ENCODE measurements at regions not wholly inside any gene's neighbourhood (a gene's known extent, or its start where the extent isn't known, plus 50 kb on each side); places are given as distances from the start of the nearest gene placed in this dataset.

DNA sequence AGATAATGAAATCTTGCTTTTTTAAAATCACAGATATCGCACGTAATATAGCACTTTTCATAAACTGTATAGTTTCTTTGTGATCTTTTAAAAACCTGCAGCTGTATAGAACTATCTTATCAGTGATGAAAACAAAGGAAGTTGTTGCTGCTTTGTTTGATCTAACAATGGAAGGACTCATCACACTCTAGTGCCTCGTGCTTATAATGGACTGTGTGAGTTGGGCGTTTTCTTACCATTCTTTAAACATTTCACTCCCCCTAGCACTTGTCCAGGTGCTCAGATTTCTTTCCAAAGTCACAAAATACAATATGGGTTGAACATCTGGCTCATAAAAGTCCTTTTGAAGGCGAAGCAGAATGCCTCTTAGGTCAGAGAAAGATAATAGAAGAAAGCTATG is 94.8 kb upstream of the SPATS2L start:
- DNase-seq (ENCODE audit: low read depth in 2 of 2), result no peak

DNA sequence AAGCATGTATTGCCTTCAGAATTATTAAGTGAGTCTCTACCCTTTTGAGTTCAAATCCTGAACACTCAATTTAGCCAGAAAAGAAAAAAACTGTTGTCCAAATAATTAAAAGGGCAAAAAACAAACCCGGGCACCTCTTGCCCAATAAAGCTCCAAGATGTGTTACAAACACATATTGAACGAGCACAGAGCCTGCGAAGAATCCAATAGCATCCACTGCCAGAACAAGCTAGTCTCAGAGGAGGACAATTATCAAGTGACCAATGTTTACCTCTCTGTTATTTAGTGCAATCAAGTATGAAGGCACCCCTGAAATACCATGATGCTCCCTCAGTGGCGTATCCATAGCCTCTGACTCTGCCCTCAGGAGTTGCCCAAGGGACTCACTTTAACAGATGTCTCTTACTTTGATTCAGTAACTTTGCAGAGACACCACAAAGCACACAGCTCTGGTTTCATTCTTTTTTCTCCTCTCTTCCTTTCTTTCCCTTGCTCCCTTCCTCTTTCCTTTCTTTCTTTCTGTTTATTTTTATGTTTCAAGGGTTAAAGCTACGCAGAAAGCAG is 93.5 kb upstream of the SPATS2L start:
- no peak for DNase-seq (ENCODE audit: low read depth in 2 of 2)

DNA sequence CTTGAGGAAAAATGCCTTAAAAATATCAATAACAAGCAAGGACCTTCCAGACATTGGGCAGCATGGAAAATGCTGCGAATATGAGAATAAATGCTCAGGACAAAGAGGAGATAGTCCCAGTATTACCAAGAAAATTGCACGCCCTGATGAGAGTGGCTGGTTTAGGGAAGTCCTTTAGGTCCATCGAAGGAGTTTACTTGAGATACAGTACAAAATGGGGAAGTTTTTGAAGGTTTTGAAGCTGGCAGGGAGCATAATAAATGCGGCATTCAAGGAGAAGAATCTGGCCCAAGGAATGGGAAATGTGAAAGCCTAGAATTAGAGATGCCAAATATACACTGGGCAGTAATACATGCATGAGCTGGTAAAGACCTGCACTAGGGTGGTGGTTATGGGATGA is 90.2 kb upstream of the SPATS2L start:
- no peak for DNase-seq (ENCODE audit: low read depth in 2 of 2)

DNA sequence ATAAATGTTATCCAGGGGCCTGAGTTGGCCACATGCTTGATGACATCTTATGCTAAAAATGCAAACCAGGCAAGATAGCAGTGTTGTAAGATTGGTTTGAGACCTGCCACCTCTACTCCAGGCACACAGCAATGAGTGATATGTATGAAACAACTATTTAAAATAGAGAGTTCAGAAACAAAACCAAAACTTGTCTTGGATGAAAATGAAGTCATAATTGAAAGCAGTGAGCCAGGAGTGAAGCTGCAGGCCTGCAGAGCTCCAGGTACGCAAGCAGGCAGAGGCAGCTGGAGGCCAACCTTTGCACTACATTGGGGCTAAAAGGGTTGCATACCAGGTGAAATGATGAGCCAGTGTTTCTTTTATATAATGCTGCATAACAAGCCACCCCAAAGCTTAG is 89.2 kb upstream of the SPATS2L start:
- no peak for DNase-seq (ENCODE audit: low read depth in 2 of 2)

DNA sequence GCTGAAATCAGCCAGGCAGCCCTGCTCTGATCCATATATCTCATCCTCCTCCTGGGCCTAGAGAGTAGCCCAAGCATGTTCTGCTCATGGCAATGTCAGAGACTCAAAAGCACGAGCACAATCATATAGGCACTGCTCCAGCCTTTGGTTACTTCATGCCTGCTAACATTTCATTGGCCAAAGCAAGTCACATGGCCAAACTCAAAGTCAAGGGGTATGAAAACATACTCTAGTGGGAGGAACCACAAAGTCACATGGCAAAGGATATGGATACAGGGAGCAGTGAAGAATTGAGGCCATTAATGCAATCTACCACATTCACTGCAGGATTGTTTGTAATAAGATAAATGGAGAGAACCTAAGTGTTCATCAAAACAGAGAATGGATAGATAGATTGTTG is 87.8 kb upstream of the SPATS2L start:
- DNase-seq (ENCODE audit: low read depth in 2 of 2), result no peak

DNA sequence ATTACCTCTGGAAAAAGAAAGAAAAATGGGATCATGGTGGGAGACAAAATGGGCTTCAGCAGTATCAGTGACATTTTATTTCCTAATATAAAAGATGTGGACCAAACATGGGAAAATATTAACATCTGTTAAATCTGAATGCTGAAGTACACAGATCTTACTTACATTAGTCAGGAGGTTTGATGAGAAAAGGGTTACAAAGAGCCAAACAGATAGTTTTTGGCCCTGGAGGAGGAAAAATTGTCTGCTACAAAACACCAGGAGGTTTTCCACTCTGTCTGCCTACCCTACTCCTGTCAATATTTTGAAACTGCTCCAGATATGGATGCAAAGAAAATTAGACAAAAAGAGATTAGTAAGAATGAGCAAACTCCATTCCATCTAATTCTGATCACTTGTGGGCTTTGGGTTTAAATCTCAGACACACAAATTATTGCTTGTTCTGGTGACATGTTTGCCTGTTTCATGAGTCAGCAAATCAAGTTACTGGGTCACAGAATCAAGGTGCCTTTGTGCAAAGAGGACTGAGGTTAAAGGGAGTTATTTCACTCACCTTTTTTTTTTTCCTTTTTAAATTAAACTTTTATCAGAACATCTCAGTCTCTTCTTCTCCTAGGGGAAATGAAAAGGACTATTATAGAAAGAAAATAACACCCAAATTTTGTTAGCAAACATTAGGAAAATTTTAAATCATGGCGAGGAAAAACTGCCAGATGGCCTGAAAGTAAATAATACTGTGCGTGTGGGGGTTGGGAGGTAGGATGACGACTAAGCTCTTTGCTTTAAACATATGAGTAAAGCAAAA is 87.0 kb upstream of the SPATS2L start:
- no peak for DNase-seq (ENCODE audit: low read depth in 2 of 2)

DNA sequence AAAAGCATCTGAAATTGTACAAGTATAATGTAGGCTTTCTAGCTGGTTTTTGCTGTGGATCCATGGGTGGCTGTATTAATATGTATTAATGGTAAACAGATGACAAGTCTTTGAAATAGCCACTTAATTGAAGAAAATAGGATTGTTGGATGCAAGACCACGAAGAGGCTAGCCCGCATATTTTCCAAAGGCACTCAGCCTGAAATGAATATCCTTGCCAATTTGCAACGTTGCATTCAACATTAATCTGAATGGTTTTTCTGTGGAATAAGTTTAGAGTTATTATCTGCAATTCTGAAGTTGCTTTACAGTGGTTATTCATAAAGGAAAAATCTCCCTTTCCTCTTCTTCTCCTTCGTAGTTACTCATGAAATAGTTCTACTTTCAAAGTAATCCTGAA is 86.2 kb upstream of the SPATS2L start:
- no peak for DNase-seq (ENCODE audit: low read depth in 2 of 2)

DNA sequence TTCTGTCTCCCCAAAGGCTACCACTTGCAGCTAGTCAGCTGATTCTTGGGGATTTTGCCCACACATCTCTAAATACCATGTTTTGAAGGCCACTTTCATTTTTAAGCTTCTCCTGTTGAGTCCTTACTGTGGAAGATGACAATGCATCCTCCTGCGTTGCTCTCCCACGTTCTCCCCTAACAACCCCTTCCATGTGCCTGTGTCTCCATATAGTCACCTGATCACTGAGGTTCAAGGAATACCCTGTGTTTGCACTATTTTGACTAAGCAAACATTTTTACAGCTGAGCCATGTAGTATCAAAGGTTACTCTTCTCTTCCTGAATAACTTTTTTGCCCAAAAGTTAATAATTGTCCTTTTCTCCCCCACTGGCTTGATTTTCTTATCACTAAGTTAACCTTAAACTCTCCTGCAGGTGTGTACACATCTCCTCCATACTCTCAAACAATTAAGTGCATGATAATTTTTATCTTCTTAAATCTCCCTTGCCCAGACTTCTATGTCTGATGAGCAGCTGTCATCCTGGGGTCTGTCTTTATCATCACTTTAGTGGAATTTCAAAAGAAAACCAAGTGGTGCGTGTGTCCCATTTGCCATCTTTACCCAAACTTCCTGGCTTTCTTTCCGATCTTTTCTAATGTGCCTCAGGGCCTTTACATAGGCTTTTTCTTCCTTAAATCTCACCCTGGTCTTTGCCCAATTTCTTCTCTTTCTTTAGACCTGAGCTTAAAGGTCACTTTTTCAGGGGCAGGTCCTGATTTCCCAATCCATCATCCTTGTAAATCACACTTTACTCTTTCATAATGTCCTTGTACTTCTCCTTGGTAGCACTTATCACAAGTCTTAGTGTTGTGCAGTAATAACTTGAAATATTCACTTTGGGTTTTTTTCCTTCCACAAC is 85.2 kb upstream of the SPATS2L start:
- no peak for DNase-seq (ENCODE audit: low read depth in 2 of 2)

DNA sequence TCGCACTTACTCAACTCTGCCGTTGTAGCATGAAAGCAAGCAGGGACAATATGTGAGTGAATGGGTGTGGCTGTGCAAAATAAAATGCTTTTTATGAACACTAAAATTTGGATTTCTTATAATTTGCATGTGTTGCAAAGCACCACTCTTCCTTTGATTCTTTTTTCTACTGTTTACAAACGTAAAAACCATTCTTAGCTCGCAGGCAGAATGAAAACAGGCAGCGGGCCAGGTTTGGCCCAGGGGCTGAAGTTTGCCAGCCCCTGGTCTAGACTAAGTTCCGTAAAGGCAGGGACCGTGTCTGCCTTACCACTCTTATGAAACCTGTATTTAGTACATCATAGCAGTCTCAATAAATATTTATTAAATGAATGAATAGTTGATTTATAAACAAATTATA is 83.7 kb upstream of the SPATS2L start:
- DNase-seq (ENCODE audit: low read depth in 2 of 2), result no peak

DNA sequence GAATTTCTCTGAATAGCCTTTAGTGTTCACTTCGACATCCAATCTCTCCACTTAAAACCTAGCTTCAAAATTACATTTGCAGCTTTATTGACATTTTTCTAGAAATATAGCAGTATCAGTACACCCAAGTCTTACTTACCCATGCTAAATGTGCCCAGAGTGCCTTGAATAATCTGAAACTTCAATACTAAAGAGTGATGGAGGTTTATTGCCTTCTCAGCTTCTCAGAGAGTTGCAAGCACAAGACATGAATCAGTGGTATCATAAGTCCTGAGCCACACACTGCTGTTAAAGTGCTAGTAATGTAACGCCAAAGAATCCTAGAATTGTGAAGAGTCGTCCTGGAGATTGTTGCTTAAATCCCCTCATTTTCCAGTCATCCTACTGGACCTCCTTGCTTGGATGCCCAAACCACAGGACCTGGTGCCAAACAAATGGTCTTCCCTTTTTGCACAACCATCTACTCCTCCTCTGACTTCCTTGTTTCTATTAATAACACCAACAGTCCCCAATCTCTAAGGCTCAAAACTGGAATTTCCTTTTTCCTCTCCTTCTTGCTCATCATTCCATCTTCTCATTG is 83.2 kb upstream of the SPATS2L start:
- DNase-seq (ENCODE audit: low read depth in 2 of 2), result no peak

DNA sequence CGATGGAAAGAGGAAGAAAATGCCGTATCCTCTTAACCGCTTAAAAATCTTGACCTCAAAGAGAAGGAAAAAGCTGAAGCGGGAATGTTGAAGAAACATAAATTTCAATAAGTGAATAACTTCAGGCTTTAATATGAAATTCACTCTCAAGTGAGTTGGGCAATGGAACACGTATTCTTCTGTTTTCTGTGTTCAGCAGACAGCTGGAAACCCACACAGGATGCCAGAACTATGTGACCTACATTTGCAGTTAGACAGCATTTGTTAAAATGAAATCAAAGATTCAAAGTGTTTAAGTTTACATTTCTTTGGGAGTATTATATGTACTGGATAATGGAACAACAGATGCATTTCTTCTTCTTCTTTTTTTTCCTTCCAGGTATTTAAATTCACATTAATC is 80.5 kb upstream of the SPATS2L start:
- no peak for DNase-seq (ENCODE audit: low read depth in 2 of 2)

DNA sequence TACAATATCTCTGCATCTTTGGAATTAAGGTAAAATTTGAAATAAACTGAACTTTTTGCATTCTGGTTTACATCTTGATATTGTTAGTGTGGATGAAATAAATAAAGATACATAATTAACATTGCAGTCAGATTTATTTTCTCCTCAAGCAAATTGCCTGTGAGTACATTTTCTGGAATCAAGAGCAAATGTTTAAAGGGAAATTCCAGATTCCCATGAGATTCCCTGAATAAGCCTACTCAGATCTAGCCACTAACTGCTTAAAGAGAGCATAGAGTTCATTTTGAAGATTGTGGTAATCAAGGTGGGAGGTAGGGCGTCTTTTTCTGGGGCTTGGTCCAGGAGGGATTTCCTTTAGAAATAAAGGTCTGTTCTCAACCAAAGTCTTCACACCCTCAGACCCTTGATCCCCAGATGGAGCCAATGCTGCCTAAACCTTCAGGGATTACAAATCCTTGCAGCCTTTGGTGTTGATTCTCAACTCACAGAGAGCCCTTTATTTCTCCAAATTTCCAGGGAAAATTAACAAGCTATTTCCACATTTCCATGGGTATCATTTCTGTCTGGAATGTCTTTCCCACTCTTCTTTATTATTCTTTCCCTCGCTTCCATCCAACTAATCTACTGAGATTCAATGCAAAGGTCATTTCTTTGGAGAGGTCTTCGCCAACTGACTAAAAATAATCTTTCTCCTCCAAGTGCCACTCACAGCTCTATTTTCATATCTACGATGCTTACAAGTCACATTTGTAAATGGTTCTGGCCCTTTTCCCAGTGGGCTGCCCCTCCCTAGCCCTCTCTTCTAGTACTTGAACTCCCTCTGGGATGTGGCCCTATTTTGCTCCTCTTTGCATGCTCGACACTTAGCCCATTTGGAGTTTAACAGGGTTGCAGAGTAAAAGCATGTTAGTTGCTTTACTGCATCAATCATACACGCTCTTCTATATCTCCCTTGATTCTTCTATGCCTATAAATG is 79.8 kb upstream of the SPATS2L start:
- DNase-seq (ENCODE audit: low read depth in 2 of 2), result no peak

DNA sequence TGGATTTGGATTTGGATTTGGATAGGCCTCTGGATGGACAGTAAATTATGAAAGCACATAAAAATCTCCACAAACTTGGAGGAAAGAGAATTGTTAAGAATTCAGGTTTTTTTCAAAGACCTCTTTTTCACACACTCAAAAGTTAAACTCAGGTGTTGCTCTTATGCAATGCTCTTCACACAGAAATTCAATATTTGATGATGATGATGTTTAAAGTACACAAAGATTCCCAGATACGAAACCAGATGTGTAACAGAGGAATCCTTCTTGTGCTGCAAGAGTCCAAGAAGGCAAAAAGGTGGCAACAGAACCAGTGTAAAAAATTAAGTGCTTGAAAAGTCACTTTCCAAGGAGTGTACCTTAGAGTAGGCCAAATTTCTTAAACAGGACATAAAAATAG is 75.8 kb upstream of the SPATS2L start:
- DNase-seq (ENCODE audit: low read depth in 2 of 2), result no peak

DNA sequence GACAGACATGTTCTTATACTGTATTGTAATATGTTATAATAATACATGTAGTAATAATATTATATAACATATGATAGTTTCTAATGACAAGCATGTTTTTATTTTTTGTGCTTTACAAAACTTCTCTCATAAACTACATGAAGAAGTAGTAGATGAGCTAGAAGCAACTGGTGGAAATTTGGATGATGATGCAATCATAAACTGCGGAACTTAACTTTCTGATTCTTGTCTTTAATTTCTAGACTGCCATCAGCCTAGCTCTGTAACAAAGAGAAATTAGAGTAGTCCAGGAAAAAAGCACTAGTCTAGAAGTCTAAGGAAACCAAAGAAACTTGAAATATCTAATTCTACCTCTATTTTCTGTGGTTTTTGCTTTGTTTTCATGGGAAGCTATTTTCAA is 71.0 kb upstream of the SPATS2L start:
- no peak for DNase-seq (ENCODE audit: low read depth in 2 of 2)

DNA sequence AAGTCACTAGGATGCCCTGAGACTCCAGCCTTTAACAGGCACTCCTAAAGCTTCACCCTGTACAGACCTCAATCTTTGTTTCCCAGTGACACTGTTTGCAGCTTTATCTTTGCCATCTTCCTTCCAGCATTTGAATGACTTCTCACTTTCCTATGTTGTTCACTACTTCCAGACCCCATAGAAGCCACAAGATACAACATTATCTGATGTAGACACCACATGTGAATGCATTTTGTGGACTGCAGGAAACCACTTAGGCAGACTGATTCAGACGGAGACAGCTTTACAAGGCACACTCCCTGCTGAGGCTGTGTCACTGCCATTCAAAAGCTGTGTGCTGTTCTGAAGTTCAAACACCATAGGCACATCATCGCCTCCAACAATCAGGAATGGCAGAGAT is 67.3 kb upstream of the SPATS2L start:
- no peak for DNase-seq (ENCODE audit: low read depth in 2 of 2)

DNA sequence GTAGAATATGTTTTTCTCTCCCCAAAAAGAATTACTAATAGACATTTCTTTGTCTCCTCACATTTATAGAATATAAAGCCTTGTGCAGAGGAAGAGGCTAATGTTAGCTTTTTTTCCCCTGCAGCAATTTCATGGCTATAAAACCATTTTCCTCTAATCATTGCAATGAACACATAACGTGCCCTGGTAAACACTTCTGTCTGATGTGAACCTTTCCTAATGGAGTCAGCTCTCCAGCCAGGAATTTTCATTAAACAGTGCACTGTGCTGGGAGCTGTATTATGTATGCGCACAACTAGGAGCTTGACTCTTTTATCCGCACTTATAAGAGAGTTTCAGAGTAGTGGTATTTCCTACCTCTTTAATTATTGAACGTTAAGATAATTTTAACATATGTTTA is 63.9 kb upstream of the SPATS2L start:
- no peak for DNase-seq (ENCODE audit: low read depth in 2 of 2)

DNA sequence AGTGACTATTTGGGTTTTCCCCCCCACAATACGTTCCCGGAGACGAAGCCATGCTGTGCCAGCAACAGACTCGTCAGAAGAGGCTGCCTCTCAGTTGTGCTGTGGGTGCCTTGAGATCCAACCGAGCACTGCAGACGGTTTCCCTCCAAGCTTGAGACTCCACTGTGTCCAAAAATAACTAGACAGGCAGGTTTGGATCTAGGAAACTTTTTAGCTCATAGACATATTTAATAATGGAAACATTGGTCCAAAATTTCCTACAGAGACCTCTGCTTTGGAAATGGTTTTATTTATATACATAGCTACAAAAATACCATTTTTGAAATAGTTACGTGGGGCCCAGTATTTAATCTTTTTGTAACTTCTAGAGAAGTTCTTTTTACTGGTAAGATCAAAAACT is 63.1 kb upstream of the SPATS2L start:
- no peak for DNase-seq (ENCODE audit: low read depth in 2 of 2)

DNA sequence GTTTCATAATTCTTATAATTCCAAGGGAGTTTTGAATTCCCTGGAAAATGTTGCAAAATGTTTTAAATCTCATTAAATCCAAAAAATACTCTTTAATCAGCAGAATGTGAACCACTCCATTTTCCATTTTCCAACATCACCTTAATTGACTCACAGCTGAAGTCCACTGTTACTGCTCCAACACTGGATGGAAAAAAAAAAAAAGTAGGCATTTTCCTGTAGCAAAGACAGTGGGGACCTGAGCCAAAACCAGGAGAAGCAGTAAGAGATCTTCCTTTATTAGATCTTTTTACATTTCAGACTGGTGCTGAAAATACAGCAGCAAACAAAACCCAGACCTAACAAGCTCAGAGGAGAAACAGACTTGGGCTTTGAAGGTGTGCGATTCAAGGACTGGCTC is 62.4 kb upstream of the SPATS2L start:
- no peak for DNase-seq (ENCODE audit: low read depth in 2 of 2)

DNA sequence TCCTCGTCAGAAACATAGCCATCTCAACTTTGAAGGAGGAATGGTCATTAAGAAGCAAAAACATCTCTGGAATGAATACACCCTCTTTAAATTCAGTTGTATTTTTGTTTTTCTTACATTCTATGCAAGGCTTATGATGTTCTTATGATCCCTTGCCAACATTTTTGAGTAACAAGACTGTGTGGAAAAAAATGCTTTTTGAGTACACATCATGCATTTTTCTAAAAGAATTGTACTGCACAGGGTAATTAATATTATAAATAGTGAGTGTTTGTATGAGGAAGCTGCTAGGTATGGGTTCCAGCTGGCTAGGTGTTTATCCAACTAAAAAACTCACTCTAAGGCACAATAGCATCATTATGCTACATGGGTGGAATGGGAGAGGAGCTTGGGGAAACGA is 59.0 kb upstream of the SPATS2L start:
- DNase-seq (ENCODE audit: low read depth in 2 of 2), result no peak

DNA sequence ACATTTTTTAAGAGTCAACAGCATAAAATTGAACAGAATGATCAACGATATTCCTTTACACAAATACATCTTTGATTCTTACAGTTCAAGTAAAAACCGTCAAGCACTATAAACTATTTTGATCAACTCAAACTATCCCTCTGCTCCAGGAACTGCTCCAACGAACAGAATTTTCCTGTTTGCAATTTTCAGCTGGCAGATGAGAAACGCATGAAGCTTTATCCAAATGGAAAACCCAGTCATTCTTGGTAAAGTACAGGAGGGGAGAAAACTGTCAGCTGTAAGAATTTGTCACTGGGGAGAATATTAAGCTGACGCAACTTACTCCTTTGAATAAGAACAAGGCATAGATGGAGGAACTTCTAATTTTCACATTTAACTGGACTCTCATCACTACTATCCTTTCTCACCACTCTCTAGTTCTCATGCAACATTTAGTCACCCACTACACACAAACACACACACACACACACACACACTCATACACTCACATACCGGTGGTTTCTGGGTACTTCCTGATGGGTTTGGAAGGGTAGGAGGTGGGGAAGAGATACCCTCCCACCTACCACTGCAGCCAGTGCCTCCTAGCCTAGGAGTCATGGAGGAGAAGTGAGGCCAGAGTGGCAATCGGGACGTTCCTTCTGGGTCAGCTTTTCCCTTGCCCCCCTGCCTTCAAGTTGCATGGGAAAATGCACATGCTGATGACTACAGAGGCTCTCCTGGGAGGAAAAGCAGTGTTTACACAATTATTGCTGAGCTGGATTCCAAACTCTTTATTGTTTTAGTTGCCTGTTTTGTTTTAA is 54.0 kb upstream of the SPATS2L start:
- peak in 1 of 2 donors; percentile 50 for DNase-seq (ENCODE audit: low read depth in 2 of 2)
